ENCODE measurements at regions not wholly inside any gene's neighbourhood (a gene's known extent, or its start where the extent isn't known, plus 50 kb on each side); places are given as distances from the start of the nearest gene placed in this dataset.

DNA sequence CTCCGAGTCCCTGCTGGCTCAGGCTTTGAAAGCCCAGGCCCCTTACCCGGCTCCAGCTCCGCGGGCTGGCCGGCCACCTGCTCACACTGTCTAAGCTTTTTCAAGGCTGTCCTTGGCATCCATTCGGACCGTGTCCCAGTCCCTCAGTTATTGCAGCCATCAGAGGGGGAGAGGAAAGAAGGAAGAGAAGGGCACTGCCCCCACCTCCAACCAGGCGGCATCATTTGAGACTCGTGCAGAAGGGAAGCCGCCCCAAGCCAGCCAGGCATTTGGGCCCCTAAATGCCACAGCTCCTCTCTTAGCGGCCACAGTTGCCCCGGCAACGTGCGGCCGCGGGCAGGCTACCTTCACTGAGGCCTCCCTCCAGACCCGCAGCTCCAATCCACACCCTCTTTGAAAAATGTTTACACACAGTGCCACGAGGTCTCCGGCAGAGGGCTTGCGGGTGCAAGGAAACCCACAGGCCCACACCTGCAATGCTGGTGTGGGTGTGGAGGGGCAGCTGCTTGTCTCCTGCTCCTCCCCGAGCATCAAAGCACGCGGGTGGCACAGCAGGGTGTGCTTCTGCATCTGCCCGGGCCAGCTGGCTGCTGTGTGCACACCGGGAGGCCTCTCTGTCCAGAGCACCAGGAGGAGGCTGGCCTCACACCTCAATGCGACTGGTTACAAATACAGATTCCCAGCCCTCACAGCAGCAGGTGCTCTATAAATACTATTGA is 124.4 kb downstream of the CTTN start:
- DNase-seq, result no peak

DNA sequence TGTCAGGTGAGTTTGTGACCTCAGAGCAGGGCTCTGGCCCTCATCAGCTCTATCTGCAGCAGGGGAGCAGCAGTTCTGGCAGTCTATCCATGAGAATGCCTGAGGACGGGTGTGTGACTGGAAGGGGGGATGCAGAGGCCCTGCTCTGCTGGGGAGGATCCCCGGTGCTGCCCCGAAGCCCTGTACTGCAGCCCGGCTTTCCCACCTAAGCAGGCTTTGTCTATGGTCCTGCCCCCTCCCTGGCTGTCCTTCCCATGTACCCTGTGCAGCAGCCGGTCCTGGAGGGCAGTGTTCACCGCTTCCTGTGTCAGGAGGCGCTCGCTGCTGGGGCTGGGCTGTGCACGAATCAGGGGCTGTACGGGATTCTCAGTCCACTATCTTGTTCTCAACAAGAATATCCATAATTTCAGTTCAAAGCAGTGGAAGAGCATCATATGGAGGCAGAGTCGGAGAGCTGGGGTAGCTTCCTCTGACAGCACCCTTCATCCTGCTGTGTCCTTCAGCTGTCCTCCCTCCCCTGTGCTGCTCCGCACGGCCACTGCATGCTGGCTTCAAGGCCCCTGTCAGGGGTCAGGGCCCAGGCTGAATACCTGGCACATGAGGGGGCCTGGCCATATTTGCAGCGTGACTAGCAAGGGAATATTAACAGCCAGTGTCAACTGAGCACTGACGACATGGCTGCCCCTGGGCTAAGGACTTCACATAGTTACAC is 125.2 kb downstream of the CTTN start:
- DNase-seq, result no peak

DNA sequence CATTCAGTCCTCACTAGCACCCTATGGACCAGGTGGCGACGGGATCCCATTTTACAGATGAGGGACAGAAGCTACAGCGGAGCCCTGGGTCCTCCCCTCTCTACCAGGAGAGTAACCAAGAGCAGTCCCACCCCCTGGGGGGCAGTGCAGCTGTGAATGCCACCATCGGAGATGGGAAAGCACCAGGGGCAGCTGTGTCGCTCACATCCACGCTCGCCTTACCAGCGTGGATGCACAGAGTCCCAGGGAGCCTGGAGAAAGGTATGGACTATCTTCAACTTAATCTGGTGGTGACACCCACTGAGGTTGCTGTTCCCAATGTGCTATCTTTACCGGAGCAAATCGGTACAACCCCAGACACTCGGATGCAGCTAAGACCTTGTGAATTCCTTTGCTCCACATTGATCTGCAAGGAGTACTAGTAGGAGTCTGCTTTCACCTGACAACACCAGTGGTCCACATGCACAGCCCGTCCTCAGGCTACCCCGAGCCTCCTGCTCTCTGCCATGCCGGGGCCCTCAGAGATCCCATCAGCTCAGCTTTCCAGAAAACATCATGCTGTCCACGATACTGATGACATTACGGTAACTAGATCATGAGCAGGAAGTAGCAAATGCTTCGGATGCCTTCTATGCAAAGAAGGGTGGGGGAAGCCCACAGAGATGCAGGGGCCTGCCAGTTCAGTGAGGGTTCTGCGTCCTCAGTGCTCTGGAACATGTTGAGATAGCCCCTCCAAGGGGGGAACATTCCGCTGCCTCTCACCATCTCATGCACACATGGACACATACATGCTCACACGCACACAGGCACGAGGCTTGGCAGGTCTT is 126.0 kb downstream of the CTTN start:
- no peak for DNase-seq

DNA sequence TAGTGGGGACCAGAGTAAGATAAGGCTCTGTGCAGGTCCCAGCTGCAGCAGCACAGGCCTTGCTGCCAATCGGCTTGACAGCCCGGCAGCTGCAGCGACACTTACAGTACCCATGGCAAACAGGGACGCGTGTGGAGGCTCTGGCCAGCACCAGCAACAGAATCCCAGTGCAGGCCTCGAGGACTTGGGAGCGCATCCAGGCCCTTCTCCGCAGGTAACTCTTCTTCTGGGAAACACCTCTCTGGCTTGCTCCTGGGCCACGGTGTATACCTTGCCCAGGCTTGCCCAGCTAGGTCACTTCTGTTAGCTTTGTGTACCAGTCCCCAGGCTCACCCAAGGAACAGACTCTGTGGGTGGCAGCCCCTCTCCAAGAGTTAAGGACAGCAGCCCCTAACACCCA is 126.7 kb downstream of the CTTN start:
- DNase-seq, result no peak

DNA sequence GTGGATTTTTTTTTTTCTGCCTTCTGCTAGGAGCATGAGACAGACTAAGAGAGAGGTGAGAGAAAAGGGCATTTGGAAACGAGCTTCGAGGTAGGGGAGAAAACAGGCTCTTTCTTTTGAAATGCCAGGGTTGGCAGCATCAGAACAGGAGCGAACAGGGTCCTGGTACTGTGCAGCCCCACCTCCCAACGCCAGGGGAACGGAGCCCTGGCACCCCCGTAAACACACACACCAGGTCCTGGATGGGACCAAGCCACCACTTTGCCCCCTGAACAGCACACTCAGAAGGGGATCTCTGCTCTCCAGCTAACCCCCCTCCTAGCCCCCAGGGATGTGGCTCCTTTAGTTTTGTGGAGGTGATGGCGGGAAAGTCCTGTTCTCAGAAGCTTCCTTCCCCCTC is 127.1 kb downstream of the CTTN start:
- DNase-seq, result no peak

DNA sequence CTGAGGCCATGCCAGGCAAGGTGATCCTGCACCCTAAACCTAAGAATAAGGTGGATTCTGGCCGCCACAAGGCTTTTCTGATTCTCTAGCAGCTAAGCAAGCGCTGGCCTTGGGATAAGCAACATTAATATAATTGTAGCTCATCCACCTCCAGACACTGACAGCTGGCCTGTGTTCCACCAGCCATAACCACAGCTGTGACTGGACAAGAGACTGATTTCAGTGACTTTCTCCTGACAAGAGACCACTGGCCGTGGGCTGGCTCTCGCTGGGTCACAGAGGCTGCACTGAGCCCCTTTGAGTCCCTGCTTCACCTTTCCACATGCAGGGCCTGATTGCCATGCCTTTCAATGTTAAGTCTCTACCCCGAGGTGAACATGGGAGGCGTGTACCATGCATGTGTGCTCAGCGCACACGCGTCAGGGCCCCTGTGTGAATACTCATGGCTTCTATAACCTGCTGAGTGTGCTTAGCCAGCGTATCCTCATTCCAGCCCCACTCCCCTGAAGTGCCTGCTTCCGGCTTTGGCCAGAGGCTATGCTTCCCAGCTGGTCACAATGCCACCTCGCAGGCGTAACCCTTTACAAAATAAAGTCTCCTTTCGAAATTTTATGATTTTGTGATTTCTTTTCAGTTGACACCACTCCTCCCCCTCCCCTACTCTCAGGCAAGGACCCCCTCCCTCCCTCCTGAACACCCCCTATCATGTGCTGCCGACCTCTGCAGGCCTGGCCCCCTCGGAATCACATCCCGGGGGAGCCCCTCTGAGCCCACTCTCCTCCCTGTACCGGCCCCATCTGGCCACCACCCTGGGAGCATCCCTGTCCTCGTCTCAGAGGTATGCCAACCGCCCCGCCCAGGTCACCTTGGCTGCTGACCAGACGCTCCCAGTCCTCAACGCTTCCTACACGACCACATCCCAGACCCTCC is 128.1 kb downstream of the CTTN start:
- no peak for DNase-seq

DNA sequence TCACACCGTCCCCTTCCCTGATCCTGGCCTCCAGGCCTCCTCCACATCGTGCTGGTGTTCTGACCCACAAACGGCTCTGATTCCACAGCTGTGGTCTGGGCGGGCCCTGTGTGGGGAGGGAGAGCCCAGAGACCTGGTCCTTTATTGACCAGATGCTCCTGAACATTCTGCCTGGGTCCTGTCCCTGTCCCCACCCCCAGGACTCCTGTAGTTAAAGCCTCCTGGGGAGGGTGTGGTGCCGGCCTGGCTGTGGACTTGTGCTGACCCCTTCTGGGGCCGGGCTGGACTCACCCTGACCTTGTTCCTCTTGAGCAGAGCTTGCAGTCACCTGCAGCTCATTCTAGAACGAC is 128.7 kb downstream of the CTTN start:
- no peak for DNase-seq

DNA sequence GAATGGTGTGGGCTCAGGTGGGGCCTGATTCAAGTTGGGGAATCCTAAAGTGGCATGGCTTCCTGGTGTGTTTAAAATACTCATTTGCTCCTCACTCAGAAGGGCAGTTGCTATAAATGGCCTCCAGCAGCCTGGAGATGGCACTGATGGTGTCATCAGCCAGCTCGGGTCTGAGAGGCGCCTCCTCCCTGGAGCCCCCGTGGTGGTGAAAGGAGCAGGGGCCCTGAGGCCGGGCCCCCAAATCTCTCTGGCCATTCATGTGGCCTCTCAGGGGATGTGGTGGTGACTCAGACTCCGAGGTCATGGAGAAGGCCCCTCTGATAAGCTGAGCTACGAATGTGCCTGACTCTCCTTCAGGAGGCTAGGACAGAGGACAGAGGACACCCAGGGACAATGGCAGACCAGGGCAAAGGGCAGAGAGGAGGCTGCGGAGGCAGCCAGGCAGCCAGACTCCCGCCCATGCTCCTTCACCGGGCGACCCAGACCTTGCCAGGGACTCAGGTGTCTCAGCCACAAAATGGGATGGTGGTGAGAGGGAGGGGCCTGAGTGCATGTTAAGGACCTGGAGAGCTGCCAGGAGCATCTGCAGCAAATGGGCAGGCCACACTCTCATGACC is 129.2 kb downstream of the CTTN start:
- no peak for DNase-seq

DNA sequence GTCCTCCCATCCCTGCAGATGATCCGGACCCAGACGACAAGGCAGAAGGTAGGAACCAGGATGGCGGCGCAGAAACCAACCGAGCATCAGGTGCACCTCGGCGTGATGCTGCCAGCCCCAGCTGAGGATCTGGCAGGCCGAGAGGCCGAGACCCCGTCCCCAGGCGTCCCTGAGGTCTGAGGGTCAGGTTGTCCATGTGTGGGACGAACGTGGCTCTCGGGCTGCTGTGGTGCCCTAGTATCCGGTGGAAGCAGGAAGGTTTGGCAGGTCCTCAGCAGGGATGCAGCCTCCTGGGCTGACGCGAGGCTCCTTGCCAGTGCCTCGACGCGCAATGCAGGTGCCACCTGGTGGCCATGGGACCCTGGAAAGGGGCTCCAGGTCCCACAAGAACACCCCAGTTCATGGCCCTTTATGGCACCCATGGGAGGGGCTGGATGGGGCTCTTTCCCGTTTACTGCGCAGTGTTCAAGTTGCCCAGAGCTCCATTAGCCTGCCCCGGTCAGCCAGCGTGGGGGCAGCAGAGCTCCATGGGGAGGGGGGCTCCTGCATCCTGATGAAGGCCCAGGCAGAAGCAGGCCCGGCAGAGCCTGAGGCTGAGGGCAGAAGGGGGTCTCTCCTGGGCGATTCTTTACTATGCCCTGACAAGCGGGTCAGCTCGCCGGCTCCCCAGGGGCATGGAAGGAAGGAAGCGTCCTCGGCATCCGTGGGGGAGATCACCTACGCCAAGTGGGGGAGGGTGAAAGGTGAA is 129.9 kb downstream of the CTTN start:
- DNase-seq, result no peak

DNA sequence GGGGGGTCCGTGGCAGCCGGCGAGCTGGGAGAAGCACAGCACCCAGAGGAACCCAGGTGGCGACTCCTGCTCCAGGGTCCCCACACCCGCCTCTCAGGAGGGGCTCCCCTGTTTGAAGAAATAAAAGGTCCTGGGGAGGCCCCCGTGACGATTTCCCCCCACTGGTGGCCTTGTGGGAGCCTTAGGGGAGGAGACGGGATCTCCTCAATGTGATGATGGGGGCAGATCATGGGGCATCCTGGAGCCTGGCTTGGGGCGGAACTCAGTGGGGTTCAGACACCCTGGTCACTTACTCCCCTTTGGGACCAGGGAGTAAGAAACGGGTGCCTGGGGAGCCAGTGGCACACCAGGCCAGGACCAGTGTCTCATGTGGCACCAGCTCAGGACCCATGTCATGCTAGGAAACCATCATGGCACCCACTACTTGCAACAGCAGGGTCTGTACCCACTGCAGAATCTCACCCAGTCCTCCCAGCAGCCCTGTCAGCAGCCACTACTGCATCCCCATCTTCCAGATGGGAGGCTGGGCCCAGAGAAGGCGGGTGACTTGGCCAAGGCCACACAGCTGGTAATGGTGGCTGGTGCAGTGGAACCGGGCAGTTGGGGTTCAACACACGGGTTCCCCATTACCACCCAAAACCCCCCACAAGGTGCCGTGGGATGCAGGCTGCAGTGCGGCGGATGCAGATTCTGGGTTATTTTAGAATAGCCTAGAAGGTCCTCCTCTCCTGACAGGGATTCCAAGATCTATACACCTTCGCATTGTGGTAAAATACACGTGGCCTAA is 130.7 kb downstream of the CTTN start:
- DNase-seq, result no peak

DNA sequence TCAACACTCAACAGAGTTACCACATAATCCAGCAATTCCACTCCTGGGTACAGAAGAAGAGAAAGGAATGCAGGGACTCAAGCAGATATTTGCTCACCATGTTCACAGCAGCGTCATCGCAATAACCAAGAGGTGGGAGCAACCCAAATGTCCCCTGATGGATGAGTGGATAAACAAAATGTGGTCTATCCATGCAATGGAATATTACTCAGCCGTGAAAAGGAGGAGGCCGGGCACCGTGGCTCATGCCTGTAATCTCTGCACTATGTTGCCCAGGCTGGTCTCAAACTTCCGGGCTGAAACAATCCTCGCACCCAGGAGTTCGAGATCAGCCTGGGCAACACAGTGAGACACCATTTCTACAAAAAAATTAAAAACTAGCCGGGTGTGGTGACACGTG is 131.7 kb downstream of the CTTN start:
- no peak for DNase-seq

DNA sequence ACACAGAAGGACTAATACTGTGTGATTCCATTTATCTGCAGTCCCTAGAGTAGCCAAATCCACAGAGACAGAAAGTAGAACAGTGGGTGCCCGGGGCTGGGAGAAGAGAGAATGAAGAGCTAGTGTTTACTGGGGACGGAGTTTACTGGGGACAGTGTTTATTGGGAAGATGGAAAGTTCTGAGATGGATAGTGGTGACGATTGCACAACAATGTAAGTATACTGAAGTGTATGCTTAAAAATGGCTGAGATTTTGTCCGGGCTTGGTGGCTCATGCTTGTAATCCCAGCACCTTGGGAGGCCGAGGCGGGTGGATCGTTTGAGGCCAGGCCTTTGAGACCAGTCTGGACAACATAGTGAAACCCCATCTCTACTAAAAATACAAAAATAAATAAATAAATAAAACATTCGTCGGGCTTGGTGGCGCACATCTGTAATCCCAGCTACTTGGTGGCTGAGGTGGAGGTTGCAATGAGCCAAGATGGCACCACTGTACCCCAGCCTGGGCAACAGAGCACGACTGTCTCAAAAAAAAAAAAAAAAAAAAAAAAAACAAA is 132.4 kb downstream of the CTTN start:
- no peak for DNase-seq

DNA sequence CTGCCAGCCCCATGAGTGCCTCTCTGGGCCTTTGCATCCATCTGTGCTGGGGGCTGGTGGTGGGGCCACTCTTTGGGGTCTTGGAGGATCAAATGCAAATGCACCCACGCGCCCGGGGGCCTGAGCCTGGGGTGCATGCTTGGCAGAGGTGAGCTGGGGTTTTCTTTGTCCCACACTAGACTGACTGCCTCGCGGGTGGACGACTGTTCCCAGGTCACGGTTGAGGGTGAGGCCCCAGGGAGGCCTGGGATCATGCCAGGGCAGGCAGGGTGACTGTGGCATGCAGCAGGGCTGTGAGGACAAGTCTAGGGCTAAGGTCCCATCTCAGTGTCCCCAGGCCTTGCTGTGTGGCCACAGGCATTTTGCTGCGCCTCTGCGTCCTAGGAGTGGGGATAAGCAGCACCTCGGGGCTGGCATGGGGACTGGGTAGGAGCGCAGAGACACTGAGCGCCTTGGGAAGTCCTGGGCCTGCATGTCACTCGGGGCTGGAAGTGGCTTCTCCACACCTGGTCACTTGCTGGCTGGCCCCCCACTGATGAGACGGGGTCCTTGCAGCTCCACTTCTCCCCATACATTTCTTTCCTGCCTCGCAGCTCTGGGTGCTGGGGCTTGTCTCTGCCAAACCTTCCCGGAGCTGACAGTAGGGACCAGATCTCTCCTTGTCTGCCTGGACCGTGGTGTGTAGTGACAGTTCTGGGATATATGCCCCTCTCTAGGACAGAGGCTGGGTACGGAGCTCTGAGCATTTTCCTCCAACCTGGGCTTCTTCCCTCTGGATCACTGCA is 133.1 kb downstream of the CTTN start:
- DNase-seq, result no peak

DNA sequence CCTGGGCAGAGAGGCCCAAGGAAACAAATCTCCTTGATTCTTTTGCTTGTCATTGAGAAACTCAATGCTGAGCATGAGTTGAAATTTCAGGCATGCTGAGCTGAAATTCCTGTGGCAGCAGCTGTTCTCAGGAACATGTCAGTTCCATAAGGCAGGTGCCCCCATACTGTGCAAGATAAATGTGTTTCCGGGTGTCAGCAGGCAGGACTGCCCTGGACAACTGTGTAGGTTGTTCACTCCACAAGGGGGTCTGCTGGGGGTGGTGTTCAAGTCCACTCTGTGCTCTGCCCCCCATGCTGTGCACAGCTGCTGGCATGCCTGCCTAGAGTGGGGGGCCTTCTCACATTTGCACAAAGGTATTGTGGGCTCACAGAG is 133.7 kb downstream of the CTTN start:
- no peak for DNase-seq

DNA sequence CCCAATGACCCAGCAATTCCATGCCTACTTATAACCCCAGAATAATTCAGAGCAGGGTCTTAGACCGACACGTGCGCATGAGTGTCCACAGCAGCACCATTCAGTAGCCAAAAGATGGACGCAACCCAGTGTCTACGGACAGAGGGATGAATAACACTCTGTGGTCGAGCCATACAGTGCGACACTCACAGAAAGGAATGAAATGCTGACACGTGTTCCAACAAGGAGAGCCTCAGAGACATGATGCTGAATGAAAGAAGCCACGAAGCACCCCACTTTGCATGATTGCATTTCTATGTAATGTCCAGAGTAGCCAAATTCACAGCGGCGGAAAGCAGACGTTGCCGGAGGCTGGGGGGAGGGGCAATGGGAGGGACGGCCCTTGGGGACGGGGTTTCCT is 134.4 kb downstream of the CTTN start:
- no peak for DNase-seq

DNA sequence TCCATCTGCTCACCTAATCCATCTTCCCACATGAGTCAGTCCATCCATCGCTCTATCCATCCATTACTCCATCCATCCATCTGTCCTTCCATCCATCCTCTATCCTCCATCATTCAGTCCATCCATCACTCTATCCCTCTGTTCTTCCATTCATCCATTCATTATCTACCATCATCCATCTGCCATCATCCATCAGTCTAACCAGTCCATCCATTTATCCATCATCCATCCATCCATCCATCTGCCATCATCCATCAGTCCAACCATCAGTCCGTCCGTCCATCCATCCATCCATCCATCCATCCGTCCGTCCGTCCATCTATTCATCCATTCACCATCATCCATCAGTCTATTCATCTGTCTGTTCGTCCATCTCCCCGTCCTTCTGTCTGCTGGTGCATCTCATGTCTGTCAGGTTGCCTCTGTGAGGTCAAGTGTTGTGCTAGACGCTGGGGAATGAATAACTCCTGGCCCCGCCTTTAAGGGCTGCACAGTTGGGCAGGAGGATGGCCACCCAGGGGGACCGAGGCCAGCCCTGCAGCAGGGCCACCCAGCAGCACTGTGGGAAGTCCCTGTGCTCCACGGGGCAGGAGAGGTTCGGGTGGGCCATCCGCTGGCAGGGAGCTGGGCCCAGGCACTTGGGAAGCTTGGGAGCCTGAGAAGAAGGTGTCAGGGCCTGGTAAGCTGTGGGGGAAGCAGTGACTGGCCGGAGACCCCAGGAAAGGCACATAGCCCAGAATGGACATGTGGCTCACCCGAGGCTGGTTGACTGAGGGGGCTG is 137.1 kb downstream of the CTTN start:
- no peak for DNase-seq

DNA sequence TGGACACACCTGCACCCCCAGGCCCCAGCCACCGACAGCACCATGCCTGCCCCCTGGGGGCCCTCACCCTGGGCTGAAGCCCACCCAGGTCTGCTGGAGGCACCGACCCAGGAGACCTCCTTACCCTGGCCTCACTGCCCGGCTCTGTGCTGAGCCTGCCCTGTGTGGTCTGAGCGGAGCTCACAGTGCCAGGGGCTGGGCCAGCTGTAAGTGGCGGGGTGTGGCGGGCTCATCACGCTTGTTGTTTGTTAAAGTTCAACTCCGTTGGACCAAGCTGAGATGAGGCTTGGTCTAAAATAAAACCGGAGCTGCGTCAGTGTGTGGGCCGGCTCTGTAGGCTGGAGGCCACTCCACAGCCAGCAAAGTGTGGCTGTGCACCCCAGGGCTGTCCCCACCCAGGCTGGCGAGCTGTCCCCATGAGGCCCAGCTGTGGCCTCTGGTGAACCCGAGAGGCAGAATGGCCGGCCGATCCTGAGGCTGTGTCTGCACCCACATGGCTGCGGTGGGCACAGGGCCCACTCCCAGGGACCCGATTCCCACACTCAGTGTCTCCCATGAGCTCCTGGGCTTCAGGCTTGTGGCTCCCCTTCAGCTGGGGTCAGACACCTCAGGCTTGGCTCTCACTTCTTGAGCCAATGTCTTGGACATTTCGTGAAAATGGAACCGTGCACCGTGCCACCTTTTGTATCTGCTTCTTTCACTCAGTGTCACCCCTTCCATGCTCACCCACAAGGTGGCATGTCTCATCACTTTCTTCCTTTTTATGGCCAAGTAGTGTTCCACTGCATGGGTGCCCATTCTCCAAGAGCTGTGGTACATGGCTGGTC is 137.9 kb downstream of the CTTN start:
- DNase-seq, result no peak

Measured in CD4-positive, alpha-beta T cell treated with Interleukin-12 subunit alpha and Interleukin-12 subunit beta, for 1 hour (primary cell).